Motor neuron (in vitro differentiated cells): ENCODE measurements at regions not wholly inside any gene's neighbourhood (a gene's known extent, or its start where the extent isn't known, plus 50 kb on each side); places are given as distances from the start of the nearest gene placed in this dataset.
A peak's percentile ranks its signal among the peaks of the same experiment; 100 is the strongest.

Experiments used
- ATAC-seq, 8 experiments: fragments of 200-7000 bp; cut with Tn5 transposase; replicated peaks in 6 of 8; 2 replicates each; pipeline ENCODE4 v1.8.0; 2021; ENCODE audit warnings: mild to moderate bottlenecking in 8 of 8, moderate library complexity in 8 of 8
- H3K27ac ChIP-seq, 2 donors: fragments of 250-450 bp; sonication (Bioruptor Pico); 2 replicates each; pipeline ENCODE4 v1.9.0; 2021; ENCODE audit warnings: antibody characterized with exemption in 2 of 2, mild to moderate bottlenecking in 2 of 2, moderate library complexity in 1 of 2
- H3K4me1 ChIP-seq, 2 donors: fragments of 250-450 bp; sonication (Bioruptor Pico); replicated peaks in 1 of 2; 2 replicates each; pipeline ENCODE4 v1.6.1; 2021; ENCODE audit warnings: antibody characterized with exemption in 2 of 2, mild to moderate bottlenecking in 2 of 2, moderate library complexity in 1 of 2
- H3K4me3 ChIP-seq, 5 donors: fragments of 250-450 bp; sonication (Bioruptor Pico); 2 replicates each; pipeline ENCODE4 v1.9.0; 2021; ENCODE audit warnings: antibody characterized with exemption in 5 of 5, mild to moderate bottlenecking in 5 of 5, moderate library complexity in 4 of 5
- WGBS, 10 experiments: fragments of 450-650 bp; shearing (Covaris generic); methylation state at CpG; one replicate each; pipeline ENCODE4 v1.0.0; 2022; 5-methylcytosine and 5-hydroxymethylcytosine counted together
- in situ Hi-C, 9 experiments: fragments of 400-800 bp; cut with MboI; loops; one replicate each; pipeline ENCODE4 v1.15.0; 2021; ENCODE audit warnings: low sequenced_read_pairs in 9 of 9, low pct_unique_long_range_greater_than_20kb in 2 of 9; ENCODE audit not compliant: unreplicated experiment in 9 of 9

DNA sequence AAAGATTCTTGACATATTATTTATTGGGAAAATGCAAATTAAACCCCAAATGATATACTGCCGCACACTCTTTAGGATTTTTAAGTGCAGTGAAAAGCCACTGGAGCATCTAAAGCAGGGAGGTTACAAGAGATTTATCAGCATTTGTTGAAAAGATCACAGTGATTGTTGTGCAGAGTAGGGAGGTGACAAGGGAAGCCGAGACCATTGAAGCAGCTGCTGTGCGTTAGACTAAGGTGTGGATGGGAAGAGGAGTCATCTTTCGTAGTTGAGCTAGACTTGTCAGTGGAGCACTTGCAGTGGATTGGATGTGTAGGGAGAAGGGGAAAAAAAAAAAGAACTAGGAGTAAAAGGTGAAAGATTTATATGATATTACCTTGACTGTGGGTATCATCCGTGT is 854.6 kb downstream of the NTRK3 start:
- ATAC-seq, result peak in 3 of 8 experiments; percentile 66 to 77 (median 69)
- 19 to 65% (median 43%) methylated on average over 1 to 5 of the region's 5 CpGs; no CpG with 5 or more reads in 1 of the 10 experiments for WGBS, 10 experiments
- in situ Hi-C loops, result no loop called here
- peaks cover 0 to 7% of the 10 kb centered on the region in 2 donors for H3K4me1 ChIP-seq
- no peak overlapping the region for H3K27ac ChIP-seq
- H3K4me3 ChIP-seq, result no peak overlapping the region

DNA sequence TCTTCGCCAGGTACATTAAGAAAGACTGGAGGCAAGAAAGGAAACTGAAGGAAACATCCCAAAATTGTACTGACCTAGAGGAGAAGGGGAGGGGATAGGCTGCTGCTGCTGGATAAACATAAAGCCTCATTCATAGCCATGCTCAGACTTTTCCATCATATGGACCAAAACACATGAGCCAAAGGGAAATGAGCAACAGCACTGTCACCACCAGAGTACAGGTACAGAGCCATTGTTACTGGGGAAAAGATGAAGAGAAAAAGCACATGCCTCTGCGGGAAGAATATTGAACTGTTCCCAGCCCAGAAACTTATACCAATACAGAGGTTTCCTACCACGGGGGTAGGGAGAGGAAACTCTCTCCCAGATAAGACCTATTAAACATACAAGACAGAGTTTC is 861.9 kb downstream of the NTRK3 start:
- in situ Hi-C loops, result no loop called here
- WGBS, 10 experiments, result 0 to 100% (median 60%) methylated on average over 1 to 3 of the region's 3 CpGs; no CpG with 5 or more reads in 3 of the 10 experiments
- no peak for ATAC-seq

DNA sequence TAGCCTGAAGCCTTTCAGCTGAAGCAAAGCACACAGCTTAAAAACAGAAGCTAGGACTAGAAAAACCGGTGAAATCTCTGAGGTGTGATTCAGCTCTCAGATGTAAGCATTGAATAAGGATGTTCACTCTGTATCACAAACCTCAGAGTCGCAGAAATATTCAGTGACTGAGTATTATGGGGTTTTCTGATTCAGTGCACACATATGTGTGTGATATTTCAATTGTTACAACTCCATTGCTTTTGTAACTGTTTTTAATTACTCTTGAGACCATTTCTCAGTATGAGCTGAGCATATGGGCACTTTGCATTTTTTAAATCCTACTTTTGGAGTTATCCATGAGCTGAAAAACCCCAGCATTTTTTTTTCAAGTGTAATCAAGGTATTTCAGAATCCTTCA is 868.8 kb downstream of the NTRK3 start:
- no peak overlapping the region for H3K4me3 ChIP-seq

More for the DNA sequence above, 861.9 kb downstream of the NTRK3 start:
- no peak overlapping the region for H3K27ac ChIP-seq
- no peak overlapping the region for H3K4me3 ChIP-seq
- no peaks in the 10 kb centered on the region for H3K4me1 ChIP-seq

DNA sequence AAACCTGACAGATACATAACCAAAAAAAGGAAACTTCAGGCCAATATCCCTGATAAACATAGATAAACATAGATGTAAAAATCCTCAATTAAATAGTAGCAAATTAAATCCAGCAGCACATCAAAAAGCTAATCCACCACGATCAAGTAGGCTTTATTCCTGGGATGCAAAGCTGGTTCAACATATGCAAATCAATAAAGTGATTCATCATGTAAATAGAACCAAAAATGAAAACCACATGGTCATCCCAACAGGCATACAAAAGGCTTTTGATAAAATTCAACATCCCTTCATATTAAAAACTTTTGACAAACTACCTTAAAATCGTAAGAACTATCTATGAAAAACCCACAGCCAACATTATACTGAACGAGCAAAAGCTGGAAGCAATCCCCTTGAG is 882.2 kb downstream of the NTRK3 start:
- ATAC-seq, result peak in 2 of 8 experiments; percentile 76 to 86
- in situ Hi-C loops, result no loop called here
- H3K27ac ChIP-seq, result no peak overlapping the region
- WGBS, 10 experiments, result 0 to 100% (median 67%) methylated on average over 1 to 3 of the region's 3 CpGs
- no peak overlapping the region for H3K4me3 ChIP-seq
- no peaks in the 10 kb centered on the region for H3K4me1 ChIP-seq

More for the DNA sequence above, 868.8 kb downstream of the NTRK3 start:
- no peak overlapping the region for H3K27ac ChIP-seq
- in situ Hi-C loops, result no loop called here
- no peak for ATAC-seq
- no peaks in the 10 kb centered on the region for H3K4me1 ChIP-seq
- 0 to 100% (median 42%) methylated on average over 1 to 2 of the region's 2 CpGs; no CpG with 5 or more reads in 4 of the 10 experiments for WGBS, 10 experiments

DNA sequence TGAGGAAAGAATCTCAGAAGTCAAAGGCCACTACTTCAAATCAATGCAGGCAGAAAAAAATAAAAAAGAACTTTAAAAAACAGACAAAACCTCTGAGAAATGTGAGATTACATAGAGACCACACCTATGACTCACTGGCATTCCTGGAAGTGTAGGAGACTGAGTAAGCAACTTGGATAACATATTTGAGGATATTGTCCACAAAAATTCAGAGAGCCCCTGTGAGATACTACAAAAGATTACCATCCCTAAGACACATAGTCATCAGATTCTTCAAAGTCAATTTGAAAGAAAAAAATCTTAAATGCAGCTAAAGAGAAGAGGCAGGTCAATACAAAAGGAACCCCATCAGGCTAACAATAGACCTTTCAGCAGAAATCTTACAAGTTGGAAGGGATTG is 887.3 kb downstream of the NTRK3 start:
- Histone ChIP-seq H3K4me3 (no peak overlapping the region), H3K4me1 (peaks cover 0 to 7% of the 10 kb centered on the region in 2 donors), H3K27ac (no peak overlapping the region)
- peak in 2 of 8 experiments; percentile 91 to 92 for ATAC-seq
- in situ Hi-C loops, result no loop called here

DNA sequence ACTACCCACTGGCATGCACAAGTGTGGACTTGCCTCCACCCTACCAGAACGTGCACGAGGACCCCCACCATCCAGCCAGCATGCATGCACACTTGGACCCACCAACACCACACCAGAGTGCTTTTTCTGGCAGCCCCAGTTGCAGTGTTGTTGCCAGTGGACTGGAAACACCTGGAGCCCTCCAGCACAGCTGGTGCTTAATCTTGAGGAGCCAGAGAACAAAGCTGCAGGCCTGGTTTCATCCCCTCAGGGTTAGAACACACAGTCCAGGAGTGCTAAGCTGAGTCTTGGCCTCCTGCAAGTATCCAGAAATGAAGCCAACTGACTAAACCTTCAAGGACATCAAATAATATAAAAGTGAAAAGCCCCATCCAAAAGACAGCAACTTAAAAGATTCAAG is 888.0 kb downstream of the NTRK3 start:
- 50 to 86% methylated on average over 2 of the region's 2 CpGs; no CpG with 5 or more reads in 8 of the 10 experiments for WGBS, 10 experiments
- Histone ChIP-seq H3K27ac (no peak overlapping the region), H3K4me1 (peaks cover 0 to 7% of the 10 kb centered on the region in 2 donors), H3K4me3 (no peak overlapping the region)
- in situ Hi-C loops, result no loop called here
- no peak for ATAC-seq

DNA sequence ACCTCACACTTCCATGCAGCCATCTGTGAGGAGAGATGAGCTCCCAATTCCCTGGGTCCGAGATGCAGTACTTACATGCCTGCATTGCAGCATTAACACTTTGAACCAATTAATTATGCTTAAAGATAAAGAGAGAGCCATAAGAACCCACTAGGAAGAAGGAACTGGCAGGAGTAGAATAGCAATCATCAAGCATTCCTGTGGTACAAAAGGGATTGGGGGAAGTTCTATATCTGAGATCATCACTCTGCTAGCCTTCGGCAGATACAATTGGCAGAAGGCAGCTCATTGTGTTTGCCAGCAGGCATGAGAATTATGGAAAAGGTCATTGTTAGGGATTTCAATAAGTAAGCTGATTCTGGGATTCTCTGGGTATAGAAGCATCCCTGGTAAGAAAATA is 891.4 kb downstream of the NTRK3 start:
- no peak overlapping the region for H3K4me3 ChIP-seq
- ATAC-seq, result peak in 4 of 8 experiments; percentile 30 to 61 (median 58)
- H3K27ac ChIP-seq, result no peak overlapping the region
- WGBS, 10 experiments, result 0 to 40% (median 15%) methylated on average over 1 to 2 of the region's 2 CpGs; no CpG with 5 or more reads in 4 of the 10 experiments
- H3K4me1 ChIP-seq, result peaks cover 0 to 7% of the 10 kb centered on the region in 2 donors
- in situ Hi-C loops, result no loop called here

DNA sequence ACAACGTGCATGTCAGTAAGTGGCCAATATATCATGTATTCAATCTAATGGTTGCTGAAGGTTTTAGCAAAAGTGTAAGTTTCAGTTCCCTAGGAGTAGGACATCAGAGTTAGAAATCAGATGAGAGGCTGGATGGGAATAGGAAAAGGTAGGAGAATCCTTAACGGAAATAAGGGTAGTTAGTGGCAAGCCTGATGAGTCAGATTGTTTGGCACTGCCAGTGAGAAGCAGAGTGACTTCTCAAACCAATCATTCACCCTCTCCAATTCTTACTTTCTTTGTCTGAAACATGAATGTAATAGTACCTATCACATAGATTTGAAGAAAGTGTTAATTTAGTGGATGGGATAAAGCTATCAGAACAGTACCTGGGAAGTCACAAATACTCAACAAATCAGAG is 894.0 kb downstream of the NTRK3 start:
- WGBS, 10 experiments, result 0 to 100% (median 71%) methylated on average over 1 to 2 of the region's 2 CpGs; no CpG with 5 or more reads in 1 of the 10 experiments

DNA sequence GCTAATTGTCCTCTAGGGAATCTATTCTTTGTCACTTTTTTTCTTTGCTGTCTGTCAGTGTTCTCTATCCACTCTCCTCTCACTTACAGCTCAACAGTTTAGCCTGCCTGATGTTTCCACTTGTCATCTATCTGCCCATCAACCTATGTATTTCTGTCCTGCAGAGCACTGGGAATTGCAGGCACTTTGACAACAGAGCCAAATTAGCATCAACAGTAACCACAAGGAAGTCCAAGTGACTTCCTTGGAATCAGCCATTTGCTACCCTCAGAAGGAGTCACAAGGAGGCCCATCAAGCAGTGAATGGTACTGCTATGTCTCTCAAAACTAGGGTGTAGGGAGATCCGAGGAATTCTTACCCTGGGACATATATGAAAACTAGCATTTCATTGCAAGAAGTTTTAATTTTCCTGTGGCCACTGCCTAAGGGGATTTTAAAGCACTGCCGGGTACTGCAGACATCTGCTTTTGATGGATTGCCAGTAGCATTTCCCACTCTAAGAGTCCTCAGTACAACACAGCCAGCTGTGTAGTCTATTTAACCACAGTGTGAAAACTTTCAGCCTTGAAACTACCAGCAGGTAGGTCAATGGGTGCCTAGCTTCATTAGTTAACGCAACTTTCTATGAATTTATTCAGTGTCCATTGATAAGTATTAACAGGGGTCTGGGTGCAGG is 898.8 kb downstream of the NTRK3 start:
- WGBS, 10 experiments, result 17 to 93% (median 71%) methylated on average over 1 to 3 of the region's 3 CpGs; no CpG with 5 or more reads in 3 of the 10 experiments
- ATAC-seq, result peak in 2 of 8 experiments; percentile 51 to 72
- in situ Hi-C loops, result no loop called here

More for the DNA sequence above, 894.0 kb downstream of the NTRK3 start:
- H3K4me3 ChIP-seq, result no peak overlapping the region
- no peak for ATAC-seq
- peaks cover 0 to 13% of the 10 kb centered on the region in 2 donors for H3K4me1 ChIP-seq
- in situ Hi-C loops, result no loop called here
- H3K27ac ChIP-seq, result no peak overlapping the region

DNA sequence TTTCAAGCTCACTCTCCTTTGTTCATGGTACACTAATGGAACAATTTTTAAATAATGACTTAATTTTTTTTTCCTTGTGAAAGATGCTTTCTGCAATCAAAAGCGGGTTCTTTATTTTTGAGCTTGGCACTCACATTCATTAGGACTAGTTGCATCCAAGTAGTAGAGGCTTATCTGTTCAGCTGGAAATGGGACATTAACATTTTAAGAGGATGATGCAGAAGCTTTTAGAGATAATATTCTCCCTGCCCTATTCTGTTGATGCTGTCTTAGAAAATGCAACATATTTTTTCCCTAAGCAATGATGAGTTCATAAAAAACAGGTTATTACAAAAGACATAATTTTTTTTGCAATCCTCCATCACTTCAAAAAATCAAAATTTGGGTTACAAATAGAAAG is 900.6 kb downstream of the NTRK3 start:
- ATAC-seq, result no peak
- 40 to 100% (median 84%) methylated on average over 1 of the region's 1 CpG; no CpG with 5 or more reads in 2 of the 10 experiments for WGBS, 10 experiments
- in situ Hi-C loops, result no loop called here
- Histone ChIP-seq H3K27ac (no peak overlapping the region), H3K4me1 (peaks cover 0 to 6% of the 10 kb centered on the region in 2 donors), H3K4me3 (no peak overlapping the region)

More for the DNA sequence above, 898.8 kb downstream of the NTRK3 start:
- no peak overlapping the region for H3K27ac ChIP-seq
- no peak overlapping the region for H3K4me3 ChIP-seq
- peaks cover 0 to 6% of the 10 kb centered on the region in 2 donors for H3K4me1 ChIP-seq

DNA sequence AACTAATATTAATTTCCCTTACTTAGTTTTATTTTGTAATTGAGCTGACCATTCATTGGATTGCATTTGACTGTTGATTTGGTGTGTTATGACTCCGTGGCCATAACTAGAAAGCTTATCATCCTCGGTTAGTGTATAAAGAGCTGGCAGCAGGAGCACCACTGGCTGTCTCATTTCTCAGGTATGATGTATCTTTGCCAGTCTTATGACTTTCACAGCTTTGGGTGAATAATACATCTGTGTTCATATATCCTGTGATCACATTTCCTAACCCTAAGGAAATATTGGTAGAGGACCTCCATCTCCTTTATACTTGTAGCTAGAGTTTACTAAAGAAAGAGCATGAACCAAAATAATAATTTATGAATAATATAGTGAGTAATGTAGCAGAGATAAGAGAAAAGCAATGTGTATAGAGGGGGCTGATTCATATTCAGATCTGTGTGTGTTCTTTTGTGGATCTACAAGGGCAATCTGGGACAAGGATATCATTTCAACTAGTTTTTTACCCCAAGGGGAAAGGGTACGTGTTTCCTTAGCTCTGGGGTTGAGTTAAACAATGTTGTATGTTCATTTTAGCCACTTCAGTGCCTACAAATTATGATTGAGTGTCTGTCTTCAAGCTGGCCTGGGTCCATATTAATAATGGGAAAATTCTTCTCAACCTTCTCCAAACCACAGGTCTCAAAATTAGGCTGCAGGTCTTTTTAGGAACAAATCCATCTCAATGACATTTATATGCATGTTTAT is 901.7 kb downstream of the NTRK3 start:
- 10 to 94% (median 25%) methylated on average over 2 to 3 of the region's 3 CpGs; no CpG with 5 or more reads in 3 of the 10 experiments for WGBS, 10 experiments
- no peak overlapping the region for H3K4me3 ChIP-seq
- in situ Hi-C loops, result no loop called here
- H3K27ac ChIP-seq, result no peak overlapping the region
- H3K4me1 ChIP-seq, result peaks cover 0 to 6% of the 10 kb centered on the region in 2 donors
- ATAC-seq, result no peak

DNA sequence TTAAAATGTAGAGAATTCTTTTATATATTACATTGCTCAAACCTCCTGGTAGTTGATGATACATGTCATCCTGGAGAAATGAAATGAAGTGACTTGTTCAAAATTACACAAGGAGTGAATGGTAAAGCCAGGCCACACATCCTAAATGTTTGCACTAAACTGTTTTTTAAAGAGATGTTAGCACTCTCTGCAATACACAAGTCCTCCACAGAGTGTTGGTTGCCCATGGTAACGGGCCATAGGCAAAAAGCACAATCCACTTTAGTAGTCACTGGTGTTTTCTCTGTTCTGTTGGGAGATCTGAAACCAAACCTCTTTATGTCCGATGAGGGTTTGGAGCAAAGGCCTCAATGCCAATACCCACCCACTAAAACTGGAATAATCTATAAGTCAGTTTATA is 907.4 kb downstream of the NTRK3 start:
- in situ Hi-C loops, result no loop called here
- no peak overlapping the region for H3K4me3 ChIP-seq
- ATAC-seq, result peak in 2 of 8 experiments; percentile 25 to 65
- no peak overlapping the region for H3K27ac ChIP-seq
- WGBS, 10 experiments, result 29 to 100% (median 82%) methylated on average over 1 to 2 of the region's 2 CpGs; no CpG with 5 or more reads in 2 of the 10 experiments
- peaks cover 0 to 9% of the 10 kb centered on the region in 2 donors for H3K4me1 ChIP-seq

DNA sequence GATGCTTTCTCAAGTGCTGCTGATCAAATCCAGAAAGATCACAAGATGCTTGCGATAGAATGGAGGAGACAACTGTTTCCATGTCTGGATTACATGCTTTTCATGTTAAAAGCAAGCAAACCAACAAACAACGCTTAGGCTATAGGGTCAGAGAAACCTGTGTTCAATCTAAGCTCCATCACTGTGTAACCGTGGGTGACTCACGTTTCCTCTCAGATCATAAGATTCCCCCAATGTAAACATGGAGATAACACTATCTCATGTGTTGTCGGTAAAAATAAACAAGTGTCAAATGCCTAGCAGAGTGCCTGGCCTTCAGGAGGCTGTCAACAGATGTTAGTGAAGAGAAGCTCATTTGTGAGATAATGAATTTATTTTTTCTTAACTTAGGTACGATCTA is 907.8 kb downstream of the NTRK3 start:
- 7 to 100% (median 76%) methylated on average over 1 to 6 of the region's 6 CpGs for WGBS, 10 experiments
- in situ Hi-C loops, result no loop called here
- no peak overlapping the region for H3K4me3 ChIP-seq
- peaks cover 0 to 9% of the 10 kb centered on the region in 2 donors for H3K4me1 ChIP-seq
- ATAC-seq, result peak in 1 of 8 experiments; percentile 60
- H3K27ac ChIP-seq, result no peak overlapping the region
